DMS114 treated with DMSO at 0.1 percent for 48 hours (cell line): ENCODE measurements at regions not wholly inside any gene's neighbourhood (a gene's known extent, or its start where the extent isn't known, plus 50 kb on each side); places are given as distances from the start of the nearest gene placed in this dataset.
"Not testable (repeated sequence)": the region's sequence is repeated elsewhere in the genome, so short reads cannot be mapped to it uniquely, and the experiment has no call there.

Source experiments
- DNase-seq: peaks from one replicate; lab custom pipeline; 2025; ENCODE audit not compliant: unreplicated experiment; lab: John Stamatoyannopoulos, UW

DNA sequence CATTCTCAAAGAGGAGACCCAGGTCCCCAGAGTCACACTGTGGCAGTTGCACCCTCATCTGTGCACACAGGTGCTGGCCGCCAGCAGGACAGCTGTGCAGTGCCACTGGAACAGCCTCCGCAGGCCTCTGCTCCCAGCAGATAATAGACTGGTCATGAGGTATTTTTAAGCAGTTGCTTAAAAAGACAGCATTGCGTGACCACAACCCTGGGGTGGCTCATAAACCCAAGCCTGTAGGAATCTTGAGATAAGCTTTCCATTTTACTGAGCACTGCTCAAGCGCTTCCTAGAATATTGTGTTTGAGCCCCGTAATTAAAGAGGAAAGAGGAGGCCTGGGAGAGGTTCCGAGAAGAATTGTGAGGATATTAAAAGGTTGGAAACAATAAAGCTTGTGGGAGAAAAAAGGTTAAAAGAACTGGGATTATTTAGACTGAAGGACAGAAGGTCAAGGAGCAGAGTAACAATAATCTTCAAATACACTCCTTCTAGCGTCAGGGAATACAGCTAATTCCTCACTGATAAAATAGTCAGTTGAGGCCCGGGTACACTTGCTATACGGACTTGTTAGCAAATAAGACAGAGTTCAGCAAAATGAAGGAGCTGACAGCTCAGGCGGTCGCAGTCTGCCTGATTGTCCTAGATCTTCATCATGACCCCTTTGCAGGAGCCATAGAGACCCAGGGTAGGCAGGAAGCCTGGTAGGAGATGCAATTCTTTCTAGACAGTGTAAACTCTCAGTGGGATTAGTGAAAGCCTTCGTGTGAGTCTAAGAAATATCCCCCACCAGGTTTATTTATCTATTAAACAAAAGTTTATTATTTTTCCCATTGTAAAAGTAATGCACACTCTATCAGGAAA is 86.2 kb upstream of the KIT start:
- DNase-seq: no peak

DNA sequence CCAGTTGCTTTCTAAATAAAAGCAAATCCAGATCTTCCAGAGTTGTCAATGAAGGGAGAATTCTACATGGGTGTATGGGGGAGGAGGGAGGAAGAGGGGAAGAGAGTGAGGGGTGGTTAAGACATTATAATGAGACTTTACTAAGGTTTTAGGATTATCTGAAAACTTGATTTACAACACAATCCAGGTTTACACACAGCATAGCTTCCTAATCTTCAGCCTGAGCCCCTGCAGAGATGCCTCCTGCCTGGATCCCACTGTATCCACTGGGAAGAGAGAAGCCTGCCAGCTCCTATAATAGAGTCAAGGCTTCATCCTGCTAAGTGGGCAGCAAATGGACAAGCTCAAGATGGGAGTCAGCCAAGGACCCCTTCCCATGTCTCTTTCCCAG is 85.6 kb upstream of the KIT start:
- DNase-seq: no peak

DNA sequence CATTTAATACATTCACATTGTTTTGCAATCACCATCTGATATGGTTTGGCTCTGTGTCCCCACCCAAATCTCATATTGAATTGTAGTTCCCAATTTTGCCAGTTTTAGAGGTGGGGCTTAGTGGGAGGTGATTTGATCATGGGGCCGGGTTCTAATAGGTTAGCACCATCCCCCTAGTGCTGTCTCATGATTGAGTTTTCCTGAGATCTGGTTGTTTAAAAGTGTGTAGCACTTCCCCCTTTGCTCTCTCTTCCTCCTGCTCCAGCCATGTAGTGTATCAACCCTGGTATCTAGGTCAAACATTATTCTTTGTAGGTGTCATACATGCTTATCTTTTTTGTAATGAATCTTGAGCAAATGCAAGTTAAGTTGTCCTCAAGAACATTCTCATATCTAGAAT is 83.3 kb upstream of the KIT start:
- DNase-seq: no peak

DNA sequence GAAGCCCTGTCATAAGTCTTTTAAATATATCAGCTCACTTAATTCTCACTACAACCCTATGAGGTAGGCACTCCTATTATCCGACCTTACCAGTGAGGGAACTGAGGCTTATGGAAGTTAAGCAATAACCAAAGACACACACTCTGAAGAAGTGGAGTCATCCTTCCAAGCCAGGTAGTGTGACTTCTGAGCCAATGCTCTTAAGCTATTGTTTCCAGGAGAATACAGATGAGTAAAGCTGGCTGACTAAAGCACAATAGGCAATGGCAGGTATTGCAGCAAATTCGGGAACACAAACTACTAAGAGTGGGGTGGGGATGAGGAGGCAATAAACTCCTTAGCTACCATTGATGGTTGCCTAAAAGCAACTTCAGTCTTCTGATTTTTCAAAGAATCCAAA is 81.8 kb upstream of the KIT start:
- DNase-seq: no peak

DNA sequence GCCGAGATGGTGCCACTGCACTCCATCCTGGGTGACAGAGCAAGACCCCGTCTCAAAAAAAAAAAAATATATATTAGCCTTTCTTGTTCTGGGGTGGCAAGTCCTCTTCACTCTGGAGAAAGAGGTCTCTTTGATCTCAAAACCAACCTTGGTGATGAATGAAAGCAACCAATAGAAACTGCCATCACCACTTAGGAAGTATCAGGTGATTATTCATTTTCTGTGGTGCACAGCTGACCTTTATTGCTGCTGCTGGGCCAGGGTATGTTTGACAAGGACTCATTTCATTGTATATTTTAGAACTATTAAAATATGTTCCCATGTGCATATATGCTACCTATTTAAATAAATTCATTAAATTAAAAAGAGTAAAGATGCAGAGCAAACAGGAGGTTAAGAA is 76.0 kb upstream of the KIT start:
- no peak for DNase-seq

DNA sequence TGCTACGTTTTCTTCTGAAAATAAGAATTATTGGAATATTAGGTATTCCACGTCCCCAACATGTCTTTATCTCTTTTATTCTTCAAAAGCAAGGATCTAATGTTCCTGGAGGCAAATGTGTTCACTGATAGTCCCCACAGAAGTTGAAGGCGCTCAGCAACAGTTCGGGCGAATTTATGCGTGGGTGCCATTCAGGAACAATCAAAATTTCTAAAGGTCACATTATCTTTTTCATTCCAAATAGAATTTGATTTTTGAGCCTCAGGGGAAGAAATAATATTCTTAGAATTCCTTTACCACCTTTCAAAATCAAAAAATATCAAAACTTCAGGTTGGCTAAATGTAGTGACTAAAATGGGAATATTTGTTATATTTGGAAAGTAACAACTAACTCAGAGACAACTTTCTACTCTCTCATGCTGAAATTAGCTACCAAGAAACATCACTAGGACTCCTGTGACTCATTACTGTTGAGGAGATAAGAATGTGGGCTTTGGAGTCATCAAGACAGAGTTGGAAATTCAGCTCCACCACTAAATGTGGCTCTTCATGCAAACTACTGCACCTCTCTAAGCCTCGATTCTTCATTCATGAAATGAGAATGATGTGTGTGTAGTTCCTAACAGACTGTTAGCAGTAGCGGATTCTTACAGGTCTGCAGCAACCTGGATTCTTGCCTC is 72.3 kb upstream of the KIT start:
- DNase-seq: no peak

DNA sequence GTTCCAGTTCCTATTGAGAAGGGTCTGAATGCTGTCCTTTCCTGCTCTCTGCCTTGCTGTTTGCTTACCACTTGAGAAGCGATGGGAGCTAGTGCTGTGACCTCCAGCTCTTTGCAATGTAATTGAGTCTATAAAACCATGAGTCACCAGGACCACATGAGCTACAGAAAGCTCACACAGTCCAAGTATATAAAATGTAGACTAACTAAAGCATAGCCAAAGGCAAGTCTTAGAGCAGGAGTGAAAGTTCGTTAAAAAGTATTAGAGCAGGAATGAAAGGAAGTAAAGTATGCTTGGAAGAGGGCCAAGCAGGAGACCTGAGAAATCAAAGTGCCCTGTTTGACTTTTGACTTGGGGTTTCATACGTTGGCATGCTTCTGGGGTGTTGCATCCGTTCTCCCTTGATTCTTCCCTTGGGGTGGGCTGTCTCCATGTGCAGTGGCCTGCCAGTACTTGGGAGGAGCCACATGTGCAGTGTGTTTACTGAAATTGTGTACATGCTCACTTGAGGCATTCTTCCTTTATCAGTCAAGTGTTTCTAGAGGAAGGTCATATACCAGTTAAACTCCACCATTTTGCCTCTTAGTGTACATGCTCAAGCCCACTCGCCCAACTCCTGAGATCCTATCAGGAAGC is 71.3 kb upstream of the KIT start:
- no peak for DNase-seq

DNA sequence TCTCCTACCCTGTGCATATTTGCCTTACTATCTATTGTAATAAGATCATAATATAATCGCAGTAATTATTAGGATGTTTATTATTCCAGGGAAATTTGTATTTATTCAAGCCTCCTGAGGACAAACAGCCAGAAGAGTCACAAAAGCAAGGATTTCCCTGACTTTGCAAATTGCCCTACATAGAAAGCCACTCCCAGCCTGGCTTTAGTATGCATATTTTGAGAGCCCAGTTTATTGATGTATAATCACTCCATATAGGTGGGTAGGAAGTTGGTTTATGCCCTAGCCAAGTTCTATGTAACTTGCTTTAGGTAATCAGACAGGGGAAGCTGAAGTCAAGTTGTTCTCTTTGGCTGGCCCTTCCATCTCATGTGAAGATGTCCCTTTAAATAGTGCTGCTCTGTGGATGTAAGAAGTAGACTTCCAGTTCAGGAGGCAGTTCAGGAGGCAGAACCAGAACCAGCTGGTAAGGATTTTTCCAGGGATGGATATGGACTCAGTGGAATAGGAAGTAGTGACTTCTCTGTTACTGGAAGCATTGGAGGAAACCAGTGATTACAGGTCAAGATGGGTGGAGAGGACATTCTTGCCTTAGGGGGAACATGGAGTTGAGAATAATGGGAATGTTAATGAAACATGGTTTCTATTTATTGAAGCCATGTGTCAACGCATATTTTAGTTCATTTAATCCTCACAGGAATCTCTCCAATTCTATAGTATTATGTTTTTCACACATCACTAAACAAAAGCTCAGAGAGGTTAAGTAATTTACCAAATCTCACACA is 70.5 kb upstream of the KIT start:
- no peak for DNase-seq

DNA sequence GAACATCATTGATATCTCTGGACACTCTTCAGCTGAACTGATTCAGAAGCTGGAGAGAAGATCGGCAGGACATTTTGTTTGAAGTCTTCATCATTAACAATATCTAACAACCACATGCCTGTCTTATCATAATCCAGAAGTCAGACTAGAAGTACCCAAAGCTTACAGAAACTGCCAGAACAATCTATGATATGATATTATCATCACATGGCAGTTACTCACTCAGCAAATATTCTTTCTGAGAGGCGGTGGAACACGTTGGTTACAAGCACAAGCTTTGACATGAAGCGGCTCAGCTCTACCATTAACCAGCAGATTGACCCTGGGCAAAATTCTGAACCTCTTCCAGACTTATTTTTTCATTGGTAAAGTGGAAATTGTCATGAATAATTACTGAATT is 69.4 kb upstream of the KIT start:
- DNase-seq: no peak

DNA sequence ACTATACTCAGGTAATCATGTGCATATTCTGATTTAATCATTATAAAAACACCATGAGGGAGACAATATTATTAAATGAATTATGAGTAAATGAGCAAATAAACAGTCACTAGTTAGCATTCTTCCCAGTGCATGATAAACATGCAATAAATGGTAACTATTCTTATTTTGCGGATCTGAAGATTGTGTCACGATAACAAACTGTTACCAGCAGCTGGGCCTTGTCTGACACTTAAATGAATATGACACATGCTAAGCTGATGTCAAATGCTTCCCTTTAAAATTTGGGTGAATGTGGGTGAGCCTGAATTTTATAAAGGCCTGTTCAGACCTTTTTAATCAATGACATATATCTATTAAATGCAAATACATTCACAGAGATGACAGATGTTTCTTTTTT is 68.2 kb upstream of the KIT start:
- DNase-seq: no peak

DNA sequence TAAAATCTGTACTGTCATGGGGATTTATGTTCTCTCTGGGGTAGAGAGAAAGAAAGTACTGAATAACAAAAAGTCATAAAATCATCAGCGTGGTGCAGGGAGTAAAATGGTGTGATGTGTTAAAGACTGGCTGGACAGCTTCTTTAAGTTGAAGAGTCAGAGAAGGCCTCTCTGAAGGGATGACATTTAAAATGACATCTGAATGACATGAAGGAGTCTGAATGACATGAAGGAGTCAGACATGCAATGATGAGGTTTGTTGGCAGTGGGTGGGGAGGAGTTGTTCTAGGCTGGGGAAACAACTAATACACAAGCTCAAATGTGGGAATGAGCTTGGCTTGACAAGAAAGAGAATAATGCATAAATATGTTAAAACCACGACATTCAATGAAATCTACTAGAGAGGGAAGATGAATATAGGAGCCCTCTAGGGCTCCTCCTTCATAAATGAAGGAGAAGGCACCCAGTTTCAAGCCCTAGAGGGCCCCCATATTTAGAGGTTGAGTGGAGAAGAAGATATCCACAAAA is 63.9 kb upstream of the KIT start:
- DNase-seq: no peak

DNA sequence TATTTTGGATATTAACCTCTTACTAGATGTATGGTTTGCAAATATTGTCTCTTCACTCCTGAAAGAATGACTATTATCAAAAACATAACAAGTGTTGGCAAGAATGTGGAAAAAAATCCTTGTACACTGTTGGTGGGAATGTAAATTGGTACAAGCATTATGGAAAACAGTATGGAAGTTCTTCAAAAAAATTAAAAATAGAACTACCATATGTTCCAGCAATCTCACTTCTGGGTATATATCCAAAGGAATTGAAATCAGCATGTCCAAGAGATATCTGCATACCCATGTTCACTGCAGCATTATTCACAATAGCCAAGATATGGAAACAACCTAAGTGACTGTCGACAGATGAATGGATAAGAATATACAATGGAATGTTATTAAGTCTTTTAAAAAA is 61.6 kb upstream of the KIT start:
- no peak for DNase-seq

DNA sequence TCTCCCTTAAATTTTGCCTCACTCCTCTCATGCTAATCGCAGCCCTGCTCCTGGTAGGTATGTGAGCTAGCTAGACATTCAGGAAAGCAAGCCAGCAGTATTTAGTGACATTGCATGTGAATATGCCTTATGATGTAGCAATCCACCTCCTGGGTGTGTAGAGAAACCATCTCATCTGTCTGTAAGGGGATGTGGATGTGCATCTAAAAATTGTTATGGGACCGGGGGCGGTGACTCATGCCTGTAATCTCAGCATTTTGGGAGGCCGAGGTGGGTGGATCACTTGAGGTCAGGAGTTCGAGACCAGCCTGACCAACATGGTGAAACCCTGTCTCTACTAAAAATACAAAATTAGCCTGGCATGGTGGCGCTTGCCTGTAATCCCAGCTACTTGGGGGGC is 60.1 kb upstream of the KIT start:
- not testable (repeated sequence) for DNase-seq

DNA sequence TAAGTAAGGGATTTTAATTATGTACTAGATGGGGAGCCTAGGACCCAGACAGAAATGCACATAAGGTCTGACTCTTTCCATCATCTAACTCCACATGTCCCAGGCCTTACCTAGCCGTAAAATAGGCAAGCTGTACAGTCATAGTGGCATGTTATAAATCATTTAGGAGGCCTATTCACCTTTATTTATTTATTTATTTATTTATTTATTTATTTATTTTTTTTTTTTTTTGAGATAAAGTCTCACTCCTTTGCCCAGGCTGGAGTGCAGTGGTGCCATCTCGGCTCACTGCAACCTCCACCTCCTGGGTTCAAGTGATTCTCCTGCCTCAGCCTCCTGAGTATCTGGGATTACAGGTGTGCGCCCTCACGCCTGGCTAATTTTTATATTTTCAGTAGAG is 55.6 kb upstream of the KIT start:
- DNase-seq: not testable (repeated sequence)

DNA sequence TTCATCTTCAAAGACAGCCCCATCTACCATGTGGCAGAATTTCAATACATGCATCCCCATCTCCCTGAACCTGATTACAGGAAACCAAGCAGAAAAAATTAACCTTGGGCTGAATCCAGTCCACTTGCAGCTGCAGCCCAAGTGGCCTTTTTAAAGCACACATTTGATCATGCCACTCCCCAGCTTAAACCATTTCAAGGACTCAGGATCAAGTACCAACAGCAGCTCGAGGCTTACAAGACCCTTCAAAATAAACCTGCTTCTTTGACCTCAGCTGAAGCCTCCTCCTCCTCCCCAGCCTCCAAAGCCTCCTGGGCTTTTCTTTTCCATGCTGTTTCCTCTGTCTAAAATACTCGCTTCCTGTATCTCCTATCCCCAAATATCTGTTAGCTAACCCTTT is 50.7 kb upstream of the KIT start:
- DNase-seq: no peak

DNA sequence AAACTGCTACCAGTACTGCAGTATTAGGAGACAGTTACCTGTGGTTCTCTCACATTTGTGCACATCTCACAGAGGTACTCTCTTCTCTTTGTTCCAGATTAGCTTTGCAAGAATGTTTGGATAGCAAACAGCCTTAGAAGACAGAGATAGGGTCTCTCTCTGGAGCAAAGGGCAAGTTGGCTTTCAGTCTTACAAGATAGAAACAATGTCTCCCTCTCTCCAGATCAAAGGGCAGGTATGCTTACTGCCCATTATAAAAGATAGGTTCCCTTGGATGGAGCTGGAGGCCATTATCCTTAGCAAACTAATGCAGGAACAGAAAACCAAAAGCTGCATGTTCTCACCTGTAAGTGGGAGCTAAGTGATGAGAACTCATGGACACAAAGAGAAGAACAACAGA is 50.2 kb upstream of the KIT start:
- DNase-seq: no peak
